ENCODE measurements at regions not wholly inside any gene's neighbourhood (a gene's known extent, or its start where the extent isn't known, plus 50 kb on each side); places are given as distances from the start of the nearest gene placed in this dataset.

DNA sequence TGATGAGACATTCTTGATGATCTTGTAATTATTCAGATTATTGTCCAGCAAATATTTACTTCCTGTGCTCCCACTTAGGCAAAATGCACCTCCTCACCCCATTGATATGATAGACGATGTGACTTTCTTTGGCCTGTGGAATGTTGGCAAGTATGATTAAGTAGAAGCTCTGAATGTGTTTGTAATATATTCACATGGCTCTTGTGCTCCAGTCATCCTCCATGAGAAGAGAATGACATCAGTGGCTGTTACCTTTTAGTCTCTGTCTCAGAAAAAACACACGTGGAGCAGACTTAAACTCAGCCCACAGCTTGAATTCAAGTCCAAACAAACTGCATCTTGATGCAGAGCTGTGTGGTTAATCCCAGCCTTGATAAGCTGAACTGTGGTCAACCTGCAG lies 984.3 kb upstream of the FBXO33 start:
- no peaks in the 10 kb centered on the region for H3K4me1 ChIP-seq
- intact Hi-C loops (cut with DNase I): no loop called here
- 41 to 46% (median 45%) methylated on average over 2 of the region's 2 CpGs for WGBS, 3 donors
- no peak overlapping the region for H3K4me3 ChIP-seq
- H3K36me3 ChIP-seq (ENCODE audit: insufficient read depth in 1 of 2, low read depth in 1 of 2): no peaks in the 10 kb centered on the region
- no peaks in the 10 kb centered on the region for H3K9me3 ChIP-seq
- no peaks in the 10 kb centered on the region for H3K27me3 ChIP-seq (ENCODE audit: insufficient read depth in 3 of 3, low read length in 2 of 3)
- H3K27ac ChIP-seq: no peak overlapping the region
- no peak for ATAC-seq
- TF ChIP-seq, protein P1, sequence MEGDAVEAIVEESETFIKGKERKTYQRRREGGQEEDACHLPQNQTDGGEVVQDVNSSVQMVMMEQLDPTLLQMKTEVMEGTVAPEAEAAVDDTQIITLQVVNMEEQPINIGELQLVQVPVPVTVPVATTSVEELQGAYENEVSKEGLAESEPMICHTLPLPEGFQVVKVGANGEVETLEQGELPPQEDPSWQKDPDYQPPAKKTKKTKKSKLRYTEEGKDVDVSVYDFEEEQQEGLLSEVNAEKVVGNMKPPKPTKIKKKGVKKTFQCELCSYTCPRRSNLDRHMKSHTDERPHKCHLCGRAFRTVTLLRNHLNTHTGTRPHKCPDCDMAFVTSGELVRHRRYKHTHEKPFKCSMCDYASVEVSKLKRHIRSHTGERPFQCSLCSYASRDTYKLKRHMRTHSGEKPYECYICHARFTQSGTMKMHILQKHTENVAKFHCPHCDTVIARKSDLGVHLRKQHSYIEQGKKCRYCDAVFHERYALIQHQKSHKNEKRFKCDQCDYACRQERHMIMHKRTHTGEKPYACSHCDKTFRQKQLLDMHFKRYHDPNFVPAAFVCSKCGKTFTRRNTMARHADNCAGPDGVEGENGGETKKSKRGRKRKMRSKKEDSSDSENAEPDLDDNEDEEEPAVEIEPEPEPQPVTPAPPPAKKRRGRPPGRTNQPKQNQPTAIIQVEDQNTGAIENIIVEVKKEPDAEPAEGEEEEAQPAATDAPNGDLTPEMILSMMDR (IDR thresholded peaks at IDR 0.05): no peak
- DNase-seq: no peak

DNA sequence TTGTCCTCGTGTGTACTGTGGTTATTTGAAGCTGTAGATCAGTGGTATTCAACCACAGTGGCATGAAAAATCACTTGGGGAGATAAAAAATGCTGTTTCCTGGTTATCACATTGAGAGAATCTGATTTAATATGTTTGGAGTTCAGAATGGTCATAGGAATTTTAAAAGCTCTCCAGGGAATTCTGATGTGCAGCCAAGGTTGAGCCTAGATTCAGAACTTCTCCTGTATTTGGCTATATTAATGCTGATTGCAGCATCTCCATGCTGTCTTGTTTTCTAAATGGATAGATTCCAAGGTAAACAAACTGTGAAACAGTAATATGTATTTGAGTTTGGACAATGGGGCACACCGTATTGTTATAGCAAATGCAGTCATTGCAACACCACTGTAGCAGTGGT lies 982.2 kb upstream of the FBXO33 start:
- Histone ChIP-seq H3K9me3 (no peaks in the 10 kb centered on the region), H3K27me3 (ENCODE audit: insufficient read depth in 3 of 3, low read length in 2 of 3) (no peaks in the 10 kb centered on the region), H3K4me3 (no peak overlapping the region), H3K4me1 (no peaks in the 10 kb centered on the region), H3K36me3 (ENCODE audit: insufficient read depth in 1 of 2, low read depth in 1 of 2) (no peaks in the 10 kb centered on the region), H3K27ac (no peak overlapping the region)
- intact Hi-C loops (cut with DNase I): no loop called here
- no peak for DNase-seq
- 19 to 28% (median 22%) methylated on average over 2 of the region's 2 CpGs for WGBS, 3 donors
- no peak for ATAC-seq
- TF ChIP-seq, protein P1 (IDR thresholded peaks at IDR 0.05): no peak

DNA sequence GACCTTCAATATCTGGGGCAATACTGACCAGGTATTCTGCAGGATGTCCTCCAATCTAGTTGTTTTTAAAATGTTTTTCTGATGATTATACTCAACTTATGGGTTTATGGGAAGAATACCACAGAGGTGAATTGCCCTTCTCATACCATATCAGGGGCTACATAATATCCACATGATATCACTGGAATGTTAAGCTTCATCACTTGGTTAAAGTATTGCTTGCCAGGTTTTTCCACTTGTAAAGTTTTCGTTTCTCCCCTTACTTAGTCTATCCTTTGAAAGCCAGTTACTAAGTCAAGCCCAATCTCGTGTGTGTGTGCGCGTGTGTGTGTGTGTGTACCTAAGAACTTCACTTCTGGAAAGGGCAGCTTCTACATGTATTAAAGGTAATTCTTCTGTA lies 980.9 kb upstream of the FBXO33 start:
- H3K27me3 ChIP-seq (ENCODE audit: insufficient read depth in 3 of 3, low read length in 2 of 3): no peaks in the 10 kb centered on the region
- ATAC-seq (no peak), DNase-seq (no peak)
- intact Hi-C loops (cut with DNase I): no loop called here
- peaks cover 3% of the 10 kb centered on the region for H3K9me3 ChIP-seq
- TF ChIP-seq, protein P1 (IDR thresholded peaks at IDR 0.05): no peak
- no peaks in the 10 kb centered on the region for H3K36me3 ChIP-seq (ENCODE audit: insufficient read depth in 1 of 2, low read depth in 1 of 2)
- no peaks in the 10 kb centered on the region for H3K4me1 ChIP-seq
- WGBS, 3 donors: 30 to 58% (median 31%) methylated on average over 4 of the region's 4 CpGs
- H3K27ac ChIP-seq: no peak overlapping the region
- no peak overlapping the region for H3K4me3 ChIP-seq

DNA sequence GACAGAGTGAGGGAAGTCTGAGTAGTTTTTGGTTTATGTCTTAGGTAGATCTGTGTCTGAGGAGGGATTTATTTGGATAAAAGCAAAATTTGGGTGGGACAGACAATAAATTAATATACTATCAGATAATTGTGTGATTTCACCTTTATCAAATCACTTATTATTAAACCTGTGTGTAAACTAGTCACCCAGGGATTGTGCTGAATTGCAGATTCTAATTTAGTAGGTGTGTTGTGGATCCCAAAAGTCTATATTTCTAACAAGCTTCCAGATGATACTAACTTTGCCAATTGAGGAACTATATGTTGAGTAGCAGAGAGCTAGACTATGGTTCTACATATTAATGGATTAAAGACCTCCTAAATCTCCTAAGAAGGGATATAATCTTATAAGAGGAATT lies 978.5 kb upstream of the FBXO33 start:
- intact Hi-C loops (cut with DNase I): no loop called here
- no peak overlapping the region for H3K4me3 ChIP-seq
- H3K36me3 ChIP-seq (ENCODE audit: insufficient read depth in 1 of 2, low read depth in 1 of 2): no peaks in the 10 kb centered on the region
- peaks cover 8% of the 10 kb centered on the region for H3K9me3 ChIP-seq
- no peaks in the 10 kb centered on the region for H3K27me3 ChIP-seq (ENCODE audit: insufficient read depth in 3 of 3, low read length in 2 of 3)
- DNase-seq (no peak), ATAC-seq (no peak)
- H3K4me1 ChIP-seq: no peaks in the 10 kb centered on the region
- H3K27ac ChIP-seq: no peak overlapping the region
- TF ChIP-seq, protein P1 (IDR thresholded peaks at IDR 0.05): no peak

DNA sequence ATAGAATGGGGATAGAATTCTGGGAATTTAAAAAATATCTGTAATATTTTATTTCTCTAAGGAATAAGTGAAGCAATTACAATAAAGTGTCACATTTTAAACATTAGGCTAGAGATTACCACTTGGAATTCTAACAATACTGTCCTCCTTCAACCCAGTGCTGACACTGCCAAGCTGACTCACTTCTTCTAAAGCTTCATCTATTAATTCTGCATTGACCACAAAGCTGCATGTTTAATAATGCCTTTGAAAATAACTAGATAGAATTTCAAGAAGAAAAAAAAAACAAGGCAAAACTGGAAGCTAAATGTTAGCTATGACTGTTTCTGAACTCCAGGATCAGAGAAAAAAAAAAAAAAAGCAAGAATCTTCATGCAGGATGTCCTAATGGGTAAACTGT lies 970.7 kb upstream of the FBXO33 start:
- Histone ChIP-seq H3K27me3 (ENCODE audit: insufficient read depth in 3 of 3, low read length in 2 of 3) (no peaks in the 10 kb centered on the region), H3K9me3 (peaks cover 3% of the 10 kb centered on the region), H3K4me1 (no peaks in the 10 kb centered on the region), H3K36me3 (ENCODE audit: insufficient read depth in 1 of 2, low read depth in 1 of 2) (no peaks in the 10 kb centered on the region), H3K27ac (no peak overlapping the region), H3K4me3 (no peak overlapping the region)
- no peak for ATAC-seq
- intact Hi-C loops (cut with DNase I): no loop called here
- DNase-seq: no peak
- TF ChIP-seq, protein P1 (IDR thresholded peaks at IDR 0.05): no peak
